Cardiac fibroblast (primary cell): ENCODE measurements at regions not wholly inside any gene's neighbourhood (a gene's known extent, or its start where the extent isn't known, plus 50 kb on each side); places are given as distances from the start of the nearest gene placed in this dataset.

Experiments
- DNase-seq, 2 donors: peaks; one replicate each; pipeline versions ENCODE4 v3.0.0 to v3.0.0-alpha.2; 2010; ENCODE audit warnings: low read depth in 2 of 2
- H3K4me3 ChIP-seq, 2 donors: replicated peaks in 1 of 2; 1 replicate in 1 of 2; 2 replicates in 1 of 2; pipeline ENCODE4 v1.5.1; 2011; ENCODE audit warnings: low read depth in 2 of 2, low read length in 2 of 2, mild to moderate bottlenecking in 2 of 2, moderate library complexity in 1 of 2
- TF ChIP-seq, protein P1 (sequence below): IDR thresholded peaks from one replicate; pipeline ENCODE4 v1.5.1; 2011; ENCODE audit warnings: low read depth, mild to moderate bottlenecking, low read length, inconsistent platforms

DNA sequence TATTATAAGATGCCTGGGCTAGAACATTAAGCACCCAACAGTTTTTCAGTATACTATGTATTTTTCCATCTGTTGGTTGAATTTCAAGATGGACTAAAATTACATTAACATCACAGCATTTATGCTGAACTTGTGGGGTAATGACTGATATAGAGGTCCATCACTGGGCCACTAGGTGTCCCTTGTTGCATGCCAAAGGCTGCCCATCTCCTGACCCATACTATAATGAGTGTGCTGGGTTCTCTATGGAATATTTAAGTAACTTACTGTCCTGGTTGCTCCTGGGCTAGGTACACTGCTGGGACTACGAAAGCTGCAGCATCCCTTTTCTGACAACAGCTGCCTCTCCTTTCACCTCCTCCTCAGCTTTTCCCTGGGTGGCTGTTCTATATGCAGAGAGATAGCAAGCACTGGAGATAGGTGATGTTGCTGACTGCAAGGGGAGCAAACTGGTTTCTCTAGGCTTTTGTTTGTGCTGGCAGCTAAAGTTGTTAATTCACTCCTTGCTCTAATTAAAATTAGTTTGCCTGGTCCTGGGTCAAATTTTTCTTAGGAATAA, 138.6 kb upstream of the TRHDE start:
- no peak for DNase-seq
- H3K4me3 ChIP-seq, result no peak overlapping the region

DNA sequence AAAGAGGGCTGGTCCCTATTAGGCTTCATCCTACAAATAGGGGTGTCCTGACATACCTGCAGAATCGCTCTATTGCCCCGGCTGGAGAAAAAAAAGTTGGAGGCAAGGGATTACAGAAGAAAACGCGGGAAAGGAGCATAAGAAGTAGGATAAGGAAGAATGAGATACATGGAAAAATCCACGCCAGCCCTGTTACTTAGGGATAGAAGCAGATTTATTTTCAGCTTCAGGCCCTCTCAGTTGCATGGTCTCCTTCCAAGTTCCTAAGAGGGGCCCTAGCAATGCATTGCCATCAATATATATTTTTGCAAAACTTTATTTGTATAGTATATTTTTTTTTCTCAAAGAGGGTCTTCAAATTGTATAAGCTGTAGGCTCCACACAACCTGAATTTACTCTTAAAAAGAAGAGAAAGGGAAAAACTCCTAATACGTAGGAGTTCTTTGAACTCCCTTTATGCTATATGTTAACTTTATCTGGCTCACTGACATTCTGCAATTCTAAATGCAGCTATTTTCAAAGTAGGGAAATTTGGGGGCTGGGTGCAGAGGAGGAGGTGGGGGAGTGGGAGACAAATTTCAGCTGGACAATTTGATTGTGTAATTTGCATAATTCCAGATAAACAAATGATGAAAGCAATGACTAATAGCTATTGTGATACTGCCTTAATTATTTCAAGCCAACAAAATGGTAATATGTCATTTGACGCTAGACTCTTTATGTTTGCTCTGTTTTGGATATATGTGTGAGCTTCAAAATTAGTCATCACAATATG, 137.7 kb upstream of the TRHDE start:
- DNase-seq, result no peak
- TF ChIP-seq, protein P1, sequence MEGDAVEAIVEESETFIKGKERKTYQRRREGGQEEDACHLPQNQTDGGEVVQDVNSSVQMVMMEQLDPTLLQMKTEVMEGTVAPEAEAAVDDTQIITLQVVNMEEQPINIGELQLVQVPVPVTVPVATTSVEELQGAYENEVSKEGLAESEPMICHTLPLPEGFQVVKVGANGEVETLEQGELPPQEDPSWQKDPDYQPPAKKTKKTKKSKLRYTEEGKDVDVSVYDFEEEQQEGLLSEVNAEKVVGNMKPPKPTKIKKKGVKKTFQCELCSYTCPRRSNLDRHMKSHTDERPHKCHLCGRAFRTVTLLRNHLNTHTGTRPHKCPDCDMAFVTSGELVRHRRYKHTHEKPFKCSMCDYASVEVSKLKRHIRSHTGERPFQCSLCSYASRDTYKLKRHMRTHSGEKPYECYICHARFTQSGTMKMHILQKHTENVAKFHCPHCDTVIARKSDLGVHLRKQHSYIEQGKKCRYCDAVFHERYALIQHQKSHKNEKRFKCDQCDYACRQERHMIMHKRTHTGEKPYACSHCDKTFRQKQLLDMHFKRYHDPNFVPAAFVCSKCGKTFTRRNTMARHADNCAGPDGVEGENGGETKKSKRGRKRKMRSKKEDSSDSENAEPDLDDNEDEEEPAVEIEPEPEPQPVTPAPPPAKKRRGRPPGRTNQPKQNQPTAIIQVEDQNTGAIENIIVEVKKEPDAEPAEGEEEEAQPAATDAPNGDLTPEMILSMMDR, result no peak

More for the DNA sequence above, 138.6 kb upstream of the TRHDE start:
- TF ChIP-seq, protein P1, result no peak

DNA sequence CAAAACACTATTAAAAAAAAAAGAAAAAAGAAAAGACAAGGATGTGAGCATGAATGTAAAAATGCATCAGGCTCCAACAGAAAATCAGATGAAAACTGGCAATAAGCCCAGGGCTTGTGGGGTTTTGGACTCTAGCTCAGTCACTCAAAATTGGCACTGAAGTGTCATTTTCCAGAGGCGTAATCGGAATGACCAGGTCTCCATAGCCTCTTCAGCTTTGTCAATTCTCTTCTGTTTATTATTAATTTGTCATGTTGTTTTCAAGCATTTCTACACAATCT, 137.2 kb upstream of the TRHDE start:
- H3K4me3 ChIP-seq, result no peak overlapping the region
- DNase-seq, result no peak
- TF ChIP-seq, protein P1, result no peak

More for the DNA sequence above, 137.7 kb upstream of the TRHDE start:
- H3K4me3 ChIP-seq, result no peak overlapping the region

DNA sequence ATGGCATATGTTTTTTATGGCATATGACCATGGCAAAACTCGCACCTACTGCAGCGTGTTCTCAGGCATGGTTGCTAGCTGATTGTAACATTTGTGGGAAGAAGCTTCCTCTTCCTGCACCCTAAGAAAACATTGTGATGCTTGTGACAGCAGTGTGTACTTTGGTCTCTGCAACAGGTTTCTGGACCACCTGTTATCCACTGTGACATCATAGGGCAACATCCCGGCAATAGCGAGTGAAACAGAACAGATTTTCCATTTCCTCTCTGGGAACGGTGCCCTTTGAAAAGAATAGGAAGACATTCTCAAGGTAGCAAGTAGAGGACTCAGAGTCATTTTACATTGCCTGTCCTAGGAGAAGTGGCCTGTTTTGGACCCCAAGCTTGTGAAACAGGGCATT, 135.4 kb upstream of the TRHDE start:
- no peak overlapping the region for H3K4me3 ChIP-seq
- no peak for DNase-seq
- TF ChIP-seq, protein P1, result no peak

DNA sequence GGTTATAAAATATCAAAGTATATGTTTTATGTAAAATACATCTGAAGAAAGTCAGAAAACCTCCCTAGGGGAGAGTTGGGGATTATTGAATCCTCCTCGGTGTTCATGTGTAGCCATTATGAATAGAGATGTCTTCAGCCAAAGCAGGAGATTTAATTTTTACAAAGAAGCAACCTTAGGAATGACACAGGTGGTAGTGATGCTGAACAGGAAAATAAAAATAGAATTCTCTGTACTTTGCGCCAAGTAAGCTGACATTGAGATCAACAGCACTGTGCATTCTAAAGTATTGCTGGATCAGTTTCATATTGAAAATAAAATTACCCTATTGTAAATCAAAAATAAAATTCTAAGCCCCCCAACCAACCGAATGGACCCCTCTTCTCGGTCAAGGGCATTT, 132.8 kb upstream of the TRHDE start:
- H3K4me3 ChIP-seq, result no peak overlapping the region
- no peak for DNase-seq
- TF ChIP-seq, protein P1, result no peak

DNA sequence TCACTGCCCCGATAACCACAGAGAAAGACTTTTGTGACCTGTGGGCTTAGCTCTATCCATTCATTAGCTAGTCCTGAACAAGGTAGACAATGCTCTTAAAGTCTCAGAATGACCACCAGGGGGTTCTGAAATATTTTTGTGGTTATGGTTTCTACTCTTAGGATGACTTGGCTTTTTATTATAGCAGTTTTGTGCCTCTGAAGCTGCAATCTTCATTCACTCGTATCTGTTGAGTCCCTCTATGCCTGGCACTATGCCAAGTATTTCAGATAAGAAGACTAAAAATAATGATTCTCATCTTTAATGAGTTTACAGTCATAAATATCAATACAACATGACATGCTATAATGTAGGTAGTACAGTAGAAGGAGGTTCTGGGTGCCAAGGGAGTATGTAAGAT, 130.8 kb upstream of the TRHDE start:
- peak in 1 of 2 donors; percentile 5 for DNase-seq
- no peak overlapping the region for H3K4me3 ChIP-seq
- TF ChIP-seq, protein P1, result no peak
